Astrocyte of the spinal cord (primary cell): ENCODE measurements at regions not wholly inside any gene's neighbourhood (a gene's known extent, or its start where the extent isn't known, plus 50 kb on each side); places are given as distances from the start of the nearest gene placed in this dataset.
A peak's percentile ranks its signal among the peaks of the same experiment; 100 is the strongest.

Experiments used
- DNase-seq: peaks from one replicate; pipeline ENCODE4 v3.0.0; 2011; ENCODE audit warnings: low read depth, low spot score
- H3K4me3 ChIP-seq: 2 replicates; pipeline ENCODE4 v1.5.1; 2011; ENCODE audit warnings: low read depth, mild to moderate bottlenecking, low read length, moderate library complexity
- in situ Hi-C: cut with HindIII; loops from 2 replicates; pipeline ENCODE4 v1.10.0; 2017; ENCODE audit warnings: low sequenced_read_pairs
- TF ChIP-seq, protein P1 (sequence below): IDR thresholded peaks from 2 replicates; pipeline ENCODE4 v1.5.1; 2012; ENCODE audit warnings: low read depth, mild to moderate bottlenecking, low read length, inconsistent platforms

DNA sequence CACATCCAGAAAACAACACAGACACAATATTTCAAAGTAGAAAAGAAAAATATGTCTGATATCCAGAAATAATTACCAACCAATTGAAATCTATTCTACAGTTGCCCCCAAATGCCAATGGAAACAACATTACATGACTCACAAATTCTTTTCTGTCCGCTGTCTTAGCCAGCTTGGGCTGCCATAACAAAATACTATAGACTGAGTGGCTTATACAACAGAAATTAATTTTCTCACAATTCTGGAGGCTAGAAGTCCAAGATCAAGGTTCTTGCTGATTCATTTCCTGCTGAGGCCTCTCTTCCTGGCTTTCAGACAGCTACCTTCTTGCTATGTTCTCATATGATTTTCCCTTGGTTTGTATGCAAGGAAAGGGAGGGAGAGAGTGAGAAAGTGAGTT lies 698.1 kb downstream of the DHX35 start:
- DNase-seq = peak; percentile 86
- no peak overlapping the region for H3K4me3 ChIP-seq
- in situ Hi-C loops = no loop called here
- TF ChIP-seq, protein P1, sequence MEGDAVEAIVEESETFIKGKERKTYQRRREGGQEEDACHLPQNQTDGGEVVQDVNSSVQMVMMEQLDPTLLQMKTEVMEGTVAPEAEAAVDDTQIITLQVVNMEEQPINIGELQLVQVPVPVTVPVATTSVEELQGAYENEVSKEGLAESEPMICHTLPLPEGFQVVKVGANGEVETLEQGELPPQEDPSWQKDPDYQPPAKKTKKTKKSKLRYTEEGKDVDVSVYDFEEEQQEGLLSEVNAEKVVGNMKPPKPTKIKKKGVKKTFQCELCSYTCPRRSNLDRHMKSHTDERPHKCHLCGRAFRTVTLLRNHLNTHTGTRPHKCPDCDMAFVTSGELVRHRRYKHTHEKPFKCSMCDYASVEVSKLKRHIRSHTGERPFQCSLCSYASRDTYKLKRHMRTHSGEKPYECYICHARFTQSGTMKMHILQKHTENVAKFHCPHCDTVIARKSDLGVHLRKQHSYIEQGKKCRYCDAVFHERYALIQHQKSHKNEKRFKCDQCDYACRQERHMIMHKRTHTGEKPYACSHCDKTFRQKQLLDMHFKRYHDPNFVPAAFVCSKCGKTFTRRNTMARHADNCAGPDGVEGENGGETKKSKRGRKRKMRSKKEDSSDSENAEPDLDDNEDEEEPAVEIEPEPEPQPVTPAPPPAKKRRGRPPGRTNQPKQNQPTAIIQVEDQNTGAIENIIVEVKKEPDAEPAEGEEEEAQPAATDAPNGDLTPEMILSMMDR = no peak

DNA sequence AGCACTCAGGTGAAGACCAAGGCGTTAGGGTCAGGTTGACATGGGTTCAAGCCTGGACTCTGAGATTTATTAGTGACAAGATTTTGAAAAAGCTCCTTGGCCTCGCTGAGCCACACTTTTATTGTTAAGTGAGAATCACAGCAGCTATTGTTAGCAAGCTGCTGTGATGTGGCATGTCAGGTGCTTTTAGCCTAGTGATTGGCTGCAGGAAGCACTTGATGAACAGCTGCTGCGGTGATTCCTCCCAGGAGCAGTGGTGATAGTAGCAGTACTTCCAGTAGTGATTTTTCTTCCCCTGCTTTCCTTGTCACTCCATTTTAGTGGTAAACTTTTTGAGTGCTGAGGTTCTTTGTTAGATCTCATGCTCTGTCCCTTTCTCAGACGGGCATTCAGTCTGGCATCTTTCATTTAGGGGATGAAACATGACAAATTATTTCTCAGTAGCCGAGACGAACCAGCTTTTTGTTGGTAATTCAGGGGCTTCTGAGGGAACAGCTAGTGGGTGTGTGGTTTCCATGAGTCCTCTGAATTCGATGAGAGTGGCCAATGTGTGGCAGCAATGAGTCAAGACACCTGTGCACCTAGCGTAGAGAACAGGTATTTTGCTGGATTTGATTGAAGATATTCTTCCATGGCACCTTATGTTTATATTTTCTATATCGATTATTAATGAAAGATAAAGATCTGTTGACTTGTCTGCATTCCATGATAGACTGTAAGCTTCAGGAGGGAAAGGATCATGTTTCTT lies 696.7 kb downstream of the DHX35 start:
- TF ChIP-seq, protein P1 = no peak
- H3K4me3 ChIP-seq = no peak overlapping the region
- in situ Hi-C loops = no loop called here
- DNase-seq = no peak

DNA sequence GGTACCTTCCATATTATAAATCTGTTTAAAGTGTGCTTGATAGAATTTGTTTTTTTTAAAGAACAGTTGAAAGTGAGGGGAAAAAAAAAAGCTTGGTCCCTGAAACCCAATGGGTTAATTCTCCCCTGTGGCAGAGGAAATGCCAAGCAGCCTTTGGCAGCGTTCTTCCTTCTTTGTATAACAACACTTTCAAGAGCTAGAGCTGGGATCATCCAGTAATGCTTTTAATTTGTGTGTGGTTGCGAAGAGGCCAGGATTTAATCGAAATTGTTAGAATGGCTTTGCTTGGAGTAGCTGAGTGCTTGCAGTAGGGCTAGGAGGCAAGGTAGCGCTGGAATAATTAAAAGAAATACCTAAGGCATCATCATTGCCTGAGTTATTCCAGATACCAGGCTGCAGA lies 692.0 kb downstream of the DHX35 start:
- H3K4me3 ChIP-seq = no peak overlapping the region
- in situ Hi-C loops = no loop called here
- TF ChIP-seq, protein P1 = no peak
- no peak for DNase-seq

DNA sequence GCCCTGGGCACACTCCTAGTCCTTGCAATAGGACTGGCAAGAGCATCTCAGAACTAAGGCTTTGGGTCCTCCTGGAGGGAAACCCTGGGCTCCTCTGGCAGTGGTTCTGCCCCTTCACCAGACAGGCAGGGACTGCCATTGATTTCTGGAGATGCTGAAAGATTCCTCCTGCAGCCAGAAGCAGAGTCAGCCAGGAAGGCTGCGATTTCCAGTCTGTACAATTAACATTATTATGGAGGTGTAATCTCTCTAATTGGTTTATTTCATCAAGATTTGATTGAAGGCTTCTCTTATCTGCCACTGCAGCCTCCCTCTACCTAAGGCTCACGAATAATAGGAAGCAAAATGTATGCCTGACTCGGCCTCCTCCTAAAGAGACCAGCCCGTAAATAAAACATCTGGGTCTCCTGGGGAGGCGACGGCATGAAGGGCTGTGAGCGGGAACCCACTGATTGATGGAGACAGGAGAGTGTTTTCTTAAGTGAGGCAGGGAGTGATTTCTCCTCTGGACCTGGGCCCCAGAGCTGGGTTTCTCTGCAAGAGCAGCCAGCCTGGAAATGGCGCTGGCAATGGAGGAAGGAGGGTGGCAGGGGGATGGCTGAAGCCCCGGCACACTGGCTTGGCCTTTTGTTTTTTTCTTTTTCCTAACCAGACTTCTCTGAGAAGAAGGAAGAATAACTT lies 689.6 kb downstream of the DHX35 start:
- DNase-seq = no peak
- TF ChIP-seq, protein P1 = no peak
- in situ Hi-C loops = no loop called here
- no peak overlapping the region for H3K4me3 ChIP-seq

DNA sequence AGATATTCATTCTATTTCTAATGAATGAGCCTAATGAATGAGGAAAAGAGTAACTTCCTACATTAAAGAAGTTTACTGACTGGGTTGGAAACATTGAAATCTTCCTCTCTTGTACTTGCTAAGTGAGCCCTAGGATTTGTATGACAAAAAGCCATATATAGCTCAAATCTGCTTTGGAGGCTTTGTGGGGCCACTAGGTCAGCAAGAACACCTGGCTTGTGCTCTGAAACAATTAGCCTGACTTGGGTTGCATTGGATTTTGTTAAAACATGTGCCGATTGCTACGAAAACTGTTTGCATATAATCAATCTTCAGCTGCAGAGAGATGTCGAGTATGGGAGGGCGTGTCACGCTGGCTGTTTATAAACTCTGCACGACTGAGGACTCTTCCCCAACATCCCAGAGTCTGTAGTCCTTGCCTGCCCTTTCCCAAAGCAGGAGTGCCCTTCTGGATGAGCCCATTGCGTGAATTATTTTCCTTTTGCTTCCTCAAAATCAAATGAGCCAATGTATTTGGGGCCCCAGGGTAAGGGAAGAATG lies 684.8 kb downstream of the DHX35 start:
- in situ Hi-C loops = no loop called here
- DNase-seq = no peak
- TF ChIP-seq, protein P1 = no peak
- no peak overlapping the region for H3K4me3 ChIP-seq

DNA sequence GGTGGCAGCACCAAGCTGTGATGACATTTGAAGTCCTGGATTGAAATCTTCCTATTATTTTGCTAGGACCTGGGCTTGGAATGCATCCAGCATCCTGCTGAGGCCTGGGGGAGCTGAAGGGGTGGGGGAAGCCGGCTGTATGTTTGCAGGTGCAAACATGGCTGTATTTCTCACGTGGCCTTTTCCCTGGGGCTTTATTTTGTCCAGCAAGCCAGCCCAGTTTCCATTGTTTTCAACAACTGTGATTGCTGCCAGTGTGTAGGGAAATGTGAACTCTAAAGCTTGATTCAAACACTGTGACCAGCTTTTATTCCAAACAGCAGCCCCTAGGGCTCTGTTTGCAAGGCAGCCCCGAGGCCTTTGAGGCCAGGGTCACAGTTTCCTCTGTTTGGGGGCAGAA lies 683.0 kb downstream of the DHX35 start:
- TF ChIP-seq, protein P1 = no peak
- in situ Hi-C loops = no loop called here
- no peak for DNase-seq
- H3K4me3 ChIP-seq = no peak overlapping the region
